ENCODE measurements at regions not wholly inside any gene's neighbourhood (a gene's known extent, or its start where the extent isn't known, plus 50 kb on each side); places are given as distances from the start of the nearest gene placed in this dataset.

- TF ChIP-seq, protein P1, sequence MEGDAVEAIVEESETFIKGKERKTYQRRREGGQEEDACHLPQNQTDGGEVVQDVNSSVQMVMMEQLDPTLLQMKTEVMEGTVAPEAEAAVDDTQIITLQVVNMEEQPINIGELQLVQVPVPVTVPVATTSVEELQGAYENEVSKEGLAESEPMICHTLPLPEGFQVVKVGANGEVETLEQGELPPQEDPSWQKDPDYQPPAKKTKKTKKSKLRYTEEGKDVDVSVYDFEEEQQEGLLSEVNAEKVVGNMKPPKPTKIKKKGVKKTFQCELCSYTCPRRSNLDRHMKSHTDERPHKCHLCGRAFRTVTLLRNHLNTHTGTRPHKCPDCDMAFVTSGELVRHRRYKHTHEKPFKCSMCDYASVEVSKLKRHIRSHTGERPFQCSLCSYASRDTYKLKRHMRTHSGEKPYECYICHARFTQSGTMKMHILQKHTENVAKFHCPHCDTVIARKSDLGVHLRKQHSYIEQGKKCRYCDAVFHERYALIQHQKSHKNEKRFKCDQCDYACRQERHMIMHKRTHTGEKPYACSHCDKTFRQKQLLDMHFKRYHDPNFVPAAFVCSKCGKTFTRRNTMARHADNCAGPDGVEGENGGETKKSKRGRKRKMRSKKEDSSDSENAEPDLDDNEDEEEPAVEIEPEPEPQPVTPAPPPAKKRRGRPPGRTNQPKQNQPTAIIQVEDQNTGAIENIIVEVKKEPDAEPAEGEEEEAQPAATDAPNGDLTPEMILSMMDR (IDR thresholded peaks at IDR 0.05) = no peak
- H3K4me3 ChIP-seq (ENCODE audit: low read depth, poor library complexity, severe bottlenecking) = no peak overlapping the region
- DNase-seq (ENCODE audit: low spot score in 2 of 2) = no peak
- intact Hi-C loops (cut with DNase I; ENCODE audit: low total_unique reads) = no loop called here
Observed at GRCh38 chr2:223228871-223229270, 176.9 kb downstream of the KCNE4 start.

DNA sequence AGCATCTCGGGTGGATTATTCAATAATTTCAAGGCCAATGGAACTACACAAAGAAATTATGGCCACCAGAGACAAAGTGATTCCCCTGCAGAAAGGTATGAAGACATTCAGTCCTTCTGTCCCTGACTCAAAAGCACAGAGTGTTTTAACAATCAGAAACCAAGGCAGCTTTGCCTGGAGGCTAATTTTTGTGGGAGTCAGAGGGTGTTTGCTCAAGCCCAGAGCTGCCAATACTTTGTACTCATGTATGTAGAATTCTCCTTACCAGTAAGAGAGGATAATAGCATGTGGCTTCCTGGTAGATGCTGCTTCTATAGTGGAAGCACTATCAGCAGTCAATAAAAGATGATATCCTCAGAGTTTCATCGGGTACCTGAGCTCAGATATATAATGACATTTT, 178.4 kb downstream of the KCNE4 start:
- DNase-seq (ENCODE audit: low spot score in 2 of 2) = no peak
- 71 to 81% methylated on average over 2 of the region's 2 CpGs for WGBS, 2 donors
- H3K4me3 ChIP-seq (ENCODE audit: low read depth, poor library complexity, severe bottlenecking) = no peak overlapping the region
- intact Hi-C loops (cut with DNase I; ENCODE audit: low total_unique reads) = no loop called here
- no peak for TF ChIP-seq POLR2A (IDR thresholded peaks at IDR 0.05)
- TF ChIP-seq, protein P1 (IDR thresholded peaks at IDR 0.05) = no peak

GRCh38 chr2:223232285-223232684, 180.3 kb downstream of the KCNE4 start:
- TF ChIP-seq POLR2A (IDR thresholded peaks at IDR 0.05) = no peak
- TF ChIP-seq, protein P1 (IDR thresholded peaks at IDR 0.05) = no peak
- DNase-seq (ENCODE audit: low spot score in 2 of 2) = no peak
- intact Hi-C loops (cut with DNase I; ENCODE audit: low total_unique reads) = no loop called here
- 44 to 54% methylated on average over 1 of the region's 1 CpG for WGBS, 2 donors
- H3K4me3 ChIP-seq (ENCODE audit: low read depth, poor library complexity, severe bottlenecking) = no peak overlapping the region

- intact Hi-C loops (cut with DNase I; ENCODE audit: low total_unique reads) = no loop called here
- H3K4me3 ChIP-seq (ENCODE audit: low read depth, poor library complexity, severe bottlenecking) = no peak overlapping the region
- DNase-seq (ENCODE audit: low spot score in 2 of 2) = no peak
- TF ChIP-seq POLR2A (IDR thresholded peaks at IDR 0.05) = no peak
- TF ChIP-seq, protein P1 (IDR thresholded peaks at IDR 0.05) = no peak
- WGBS, 2 donors = 25 to 30% methylated on average over 2 of the region's 2 CpGs
Observed at GRCh38 chr2:223232896-223233295, 180.9 kb downstream of the KCNE4 start.

GRCh38 chr2:223235986-223236385, 184.0 kb downstream of the KCNE4 start:
- WGBS, 2 donors = 43 to 62% methylated on average over 2 of the region's 2 CpGs
- no peak overlapping the region for H3K4me3 ChIP-seq (ENCODE audit: low read depth, poor library complexity, severe bottlenecking)
- intact Hi-C loops (cut with DNase I; ENCODE audit: low total_unique reads) = no loop called here
- no peak for DNase-seq (ENCODE audit: low spot score in 2 of 2)
- TF ChIP-seq, protein P1 (IDR thresholded peaks at IDR 0.05) = no peak
- TF ChIP-seq POLR2A (IDR thresholded peaks at IDR 0.05) = no peak

DNA sequence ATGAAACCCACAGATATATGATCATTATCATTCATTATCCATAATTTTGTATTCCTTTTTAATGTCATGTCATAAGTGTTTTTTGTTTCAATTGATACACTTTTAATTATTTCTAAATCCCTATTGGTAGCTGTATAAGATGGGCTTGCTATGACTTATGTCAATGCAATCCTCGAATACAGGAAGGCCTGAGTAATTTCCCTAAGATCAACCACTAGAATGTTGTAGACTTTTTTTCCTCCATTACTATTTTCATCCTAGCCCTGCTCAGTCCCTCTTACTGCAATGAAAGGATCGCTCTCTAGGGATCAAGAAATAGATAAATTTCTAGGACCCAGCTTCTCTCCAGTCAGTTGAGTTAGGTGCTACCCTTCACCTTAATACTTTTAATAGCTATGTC, 186.3 kb downstream of the KCNE4 start:
- no peak overlapping the region for H3K4me3 ChIP-seq (ENCODE audit: low read depth, poor library complexity, severe bottlenecking)
- WGBS, 2 donors = 88 to 92% methylated on average over 2 of the region's 2 CpGs
- no peak for TF ChIP-seq POLR2A (IDR thresholded peaks at IDR 0.05)
- TF ChIP-seq, protein P1 (IDR thresholded peaks at IDR 0.05) = no peak
- no peak for DNase-seq (ENCODE audit: low spot score in 2 of 2)
- intact Hi-C loops (cut with DNase I; ENCODE audit: low total_unique reads) = no loop called here
